ENCODE measurements at regions not wholly inside any gene's neighbourhood (a gene's known extent, or its start where the extent isn't known, plus 50 kb on each side); places are given as distances from the start of the nearest gene placed in this dataset.
A peak's percentile ranks its signal among the peaks of the same experiment; 100 is the strongest.

DNA sequence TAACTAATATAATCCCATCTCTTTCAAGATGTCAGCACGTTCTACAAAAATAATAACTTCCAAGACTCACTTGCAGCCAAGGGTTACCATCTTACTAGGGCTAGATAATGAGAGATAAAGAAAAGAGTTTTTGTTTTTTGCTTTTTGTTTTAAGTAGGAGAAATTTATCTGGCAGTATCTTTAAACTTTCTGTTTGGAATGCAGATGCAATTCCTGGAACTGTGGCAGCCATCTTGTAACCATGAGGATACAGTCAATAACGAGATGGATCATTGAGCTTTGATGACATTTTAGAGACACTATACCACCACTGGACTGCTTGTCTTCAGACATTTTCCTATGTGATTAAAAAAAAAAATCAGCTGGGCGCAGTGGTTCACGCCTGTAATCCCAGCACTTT lies 171.2 kb upstream of the ARID2 start:
- Histone ChIP-seq H2BK120ac (ENCODE audit: insufficient read depth, low read length, poor library complexity) (no peak overlapping the region), H4K12ac (ENCODE audit: low read depth, low read length) (no peak overlapping the region), H2BK5ac (ENCODE audit: low read depth, low read length, poor library complexity) (no peak overlapping the region), H3K27ac (ENCODE audit: low read depth, low read length) (no peak overlapping the region), H2AK5ac (ENCODE audit: low read length) (no peak overlapping the region), H3K79me1 (ENCODE audit: low read length) (no peaks in the 10 kb centered on the region), H2BK12ac (ENCODE audit: low read length) (no peak overlapping the region), H3K4me3 (ENCODE audit: low read depth, low read length) (no peak overlapping the region), H3K23ac (ENCODE audit: low read length) (no peak overlapping the region), H4K91ac (ENCODE audit: low read depth, low read length) (no peak overlapping the region), H3K36me3 (ENCODE audit: control insufficient read depth in 1 of 2, insufficient read depth in 2 of 2, low read length in 2 of 2) (no peaks in the 10 kb centered on the region), H3K14ac (ENCODE audit: low read length) (no peak overlapping the region), H3K9me3 (ENCODE audit: insufficient read depth, low read depth, low read length) (no peaks in the 10 kb centered on the region), H3K27me3 (ENCODE audit: insufficient read depth, low read length) (no peaks in the 10 kb centered on the region), H3K4me2 (ENCODE audit: low read length) (no peak overlapping the region), H3K18ac (ENCODE audit: low read length) (no peak overlapping the region), H3K4me1 (ENCODE audit: control insufficient read depth in 1 of 2, insufficient read depth in 2 of 2, low read length in 2 of 2) (no peaks in the 10 kb centered on the region), H3K4ac (ENCODE audit: low read depth, low read length) (no peak overlapping the region), H4K8ac (ENCODE audit: low read depth, low read length) (no peak overlapping the region), H3K9ac (ENCODE audit: low read length) (no peak overlapping the region), H3K79me2 (ENCODE audit: control insufficient read depth, insufficient read depth, low read length, poor library complexity) (no peaks in the 10 kb centered on the region), H2AFZ (ENCODE audit: insufficient read depth, low read length, poor library complexity) (no peak overlapping the region)
- WGBS (ENCODE audit: extremely low coverage, insufficient coverage, insufficient read length): 100% methylated on average over 1 of the region's 4 CpGs
- no peak for DNase-seq

DNA sequence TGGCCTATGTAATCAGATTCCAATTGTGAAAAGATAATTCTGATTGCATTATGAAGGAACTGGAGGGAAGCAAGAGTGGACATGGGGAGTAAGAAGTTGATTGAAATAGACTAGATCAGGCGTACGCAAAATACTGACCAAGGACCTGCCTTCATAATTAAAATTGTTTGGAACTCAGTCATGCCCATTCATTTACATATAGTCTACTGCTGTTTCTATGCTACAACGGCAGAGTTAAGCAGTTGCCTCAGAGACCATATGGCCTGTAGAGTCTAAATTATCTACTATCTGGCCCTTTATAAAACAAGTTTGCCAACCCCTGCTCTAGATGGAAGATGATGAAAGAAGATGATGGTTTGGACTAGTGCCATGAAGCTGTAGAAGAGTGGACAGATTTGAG lies 170.0 kb upstream of the ARID2 start:
- Histone ChIP-seq H3K23ac (ENCODE audit: low read length) (no peak overlapping the region), H2BK12ac (ENCODE audit: low read length) (no peak overlapping the region), H3K18ac (ENCODE audit: low read length) (no peak overlapping the region), H4K8ac (ENCODE audit: low read depth, low read length) (no peak overlapping the region), H2BK120ac (ENCODE audit: insufficient read depth, low read length, poor library complexity) (no peak overlapping the region), H3K14ac (ENCODE audit: low read length) (no peak overlapping the region), H3K79me1 (ENCODE audit: low read length) (no peaks in the 10 kb centered on the region), H3K9me3 (ENCODE audit: insufficient read depth, low read depth, low read length) (no peaks in the 10 kb centered on the region), H3K4me2 (ENCODE audit: low read length) (no peak overlapping the region), H4K91ac (ENCODE audit: low read depth, low read length) (no peak overlapping the region), H3K27ac (ENCODE audit: low read depth, low read length) (no peak overlapping the region), H3K36me3 (ENCODE audit: control insufficient read depth in 1 of 2, insufficient read depth in 2 of 2, low read length in 2 of 2) (no peaks in the 10 kb centered on the region), H3K4me3 (ENCODE audit: low read depth, low read length) (no peak overlapping the region), H2AK5ac (ENCODE audit: low read length) (no peak overlapping the region), H2BK5ac (ENCODE audit: low read depth, low read length, poor library complexity) (no peak overlapping the region), H4K12ac (ENCODE audit: low read depth, low read length) (no peak overlapping the region), H3K27me3 (ENCODE audit: insufficient read depth, low read length) (no peaks in the 10 kb centered on the region), H3K9ac (ENCODE audit: low read length) (no peak overlapping the region), H3K4ac (ENCODE audit: low read depth, low read length) (no peak overlapping the region), H3K79me2 (ENCODE audit: control insufficient read depth, insufficient read depth, low read length, poor library complexity) (no peaks in the 10 kb centered on the region), H2AFZ (ENCODE audit: insufficient read depth, low read length, poor library complexity) (no peak overlapping the region), H3K4me1 (ENCODE audit: control insufficient read depth in 1 of 2, insufficient read depth in 2 of 2, low read length in 2 of 2) (no peaks in the 10 kb centered on the region)
- WGBS (ENCODE audit: extremely low coverage, insufficient coverage, insufficient read length): no CpG with 5 or more reads among the region's 3 CpGs
- DNase-seq: peak in 1 of 2 donors; percentile 38

DNA sequence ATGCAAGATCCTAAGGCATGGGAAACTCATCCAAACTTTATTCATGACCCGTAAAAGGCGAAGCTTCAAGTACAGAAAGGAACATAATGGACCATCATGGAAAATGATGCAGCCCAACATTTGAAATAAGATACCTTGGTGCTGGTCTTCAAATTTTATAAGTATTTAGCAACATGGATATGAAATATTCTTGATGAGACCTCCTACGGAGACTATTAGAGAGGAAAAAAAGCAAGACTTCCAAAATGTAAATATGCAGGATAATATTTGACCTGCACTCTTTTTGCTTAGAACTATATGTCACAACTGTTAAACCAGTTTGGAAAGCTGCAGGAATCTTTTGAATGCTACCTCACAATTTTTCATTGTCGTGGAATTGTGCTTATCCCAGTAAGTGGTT lies 168.8 kb upstream of the ARID2 start:
- no peak overlapping the region for H4K12ac ChIP-seq (ENCODE audit: low read depth, low read length)
- H3K27me3 ChIP-seq (ENCODE audit: insufficient read depth, low read length): no peaks in the 10 kb centered on the region
- no peak overlapping the region for H3K18ac ChIP-seq (ENCODE audit: low read length)
- no peak overlapping the region for H3K4ac ChIP-seq (ENCODE audit: low read depth, low read length)
- WGBS (ENCODE audit: extremely low coverage, insufficient coverage, insufficient read length): no CpG with 5 or more reads among the region's 4 CpGs
- H3K4me1 ChIP-seq (ENCODE audit: control insufficient read depth in 1 of 2, insufficient read depth in 2 of 2, low read length in 2 of 2): no peaks in the 10 kb centered on the region
- H4K8ac ChIP-seq (ENCODE audit: low read depth, low read length): no peak overlapping the region
- no peak overlapping the region for H3K14ac ChIP-seq (ENCODE audit: low read length)
- H2BK120ac ChIP-seq (ENCODE audit: insufficient read depth, low read length, poor library complexity): no peak overlapping the region
- no peak overlapping the region for H3K9ac ChIP-seq (ENCODE audit: low read length)
- no peaks in the 10 kb centered on the region for H3K79me2 ChIP-seq (ENCODE audit: control insufficient read depth, insufficient read depth, low read length, poor library complexity)
- no peak overlapping the region for H3K27ac ChIP-seq (ENCODE audit: low read depth, low read length)
- H3K9me3 ChIP-seq (ENCODE audit: insufficient read depth, low read depth, low read length): no peaks in the 10 kb centered on the region
- no peak overlapping the region for H2AK5ac ChIP-seq (ENCODE audit: low read length)
- H2AFZ ChIP-seq (ENCODE audit: insufficient read depth, low read length, poor library complexity): no peak overlapping the region
- H3K36me3 ChIP-seq (ENCODE audit: control insufficient read depth in 1 of 2, insufficient read depth in 2 of 2, low read length in 2 of 2): no peaks in the 10 kb centered on the region
- no peak for DNase-seq
- no peak overlapping the region for H2BK12ac ChIP-seq (ENCODE audit: low read length)
- no peak overlapping the region for H3K4me3 ChIP-seq (ENCODE audit: low read depth, low read length)
- H3K23ac ChIP-seq (ENCODE audit: low read length): no peak overlapping the region
- no peak overlapping the region for H2BK5ac ChIP-seq (ENCODE audit: low read depth, low read length, poor library complexity)
- no peak overlapping the region for H3K4me2 ChIP-seq (ENCODE audit: low read length)
- no peak overlapping the region for H4K91ac ChIP-seq (ENCODE audit: low read depth, low read length)
- H3K79me1 ChIP-seq (ENCODE audit: low read length): no peaks in the 10 kb centered on the region

DNA sequence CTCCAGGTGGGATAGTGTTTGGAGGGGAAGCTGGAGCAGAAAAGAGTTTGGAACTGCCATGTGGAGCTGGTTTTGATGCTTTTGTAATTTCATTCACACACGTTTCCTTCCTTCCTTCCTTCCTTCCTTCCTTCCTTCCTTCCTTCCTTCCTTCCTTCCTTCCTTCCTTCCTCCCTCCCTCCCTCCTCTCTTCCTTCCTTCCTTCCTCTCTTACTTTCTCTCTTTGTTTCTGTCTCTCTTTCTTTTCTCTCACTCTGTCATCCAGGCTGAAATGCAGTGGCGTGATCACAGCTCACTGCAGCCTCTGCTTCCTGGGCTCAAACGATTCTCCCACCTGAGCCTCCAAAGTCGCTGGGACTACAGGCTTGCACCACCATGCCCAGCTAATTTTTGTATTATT lies 168.0 kb upstream of the ARID2 start:
- no peaks in the 10 kb centered on the region for H3K4me1 ChIP-seq (ENCODE audit: control insufficient read depth in 1 of 2, insufficient read depth in 2 of 2, low read length in 2 of 2)
- no peak overlapping the region for H2AK5ac ChIP-seq (ENCODE audit: low read length)
- no peak overlapping the region for H2BK5ac ChIP-seq (ENCODE audit: low read depth, low read length, poor library complexity)
- no peak overlapping the region for H4K91ac ChIP-seq (ENCODE audit: low read depth, low read length)
- no peak for DNase-seq
- no peak overlapping the region for H3K4ac ChIP-seq (ENCODE audit: low read depth, low read length)
- no peak overlapping the region for H4K12ac ChIP-seq (ENCODE audit: low read depth, low read length)
- H3K9ac ChIP-seq (ENCODE audit: low read length): no peak overlapping the region
- no peak overlapping the region for H3K4me2 ChIP-seq (ENCODE audit: low read length)
- H3K27ac ChIP-seq (ENCODE audit: low read depth, low read length): no peak overlapping the region
- no peaks in the 10 kb centered on the region for H3K27me3 ChIP-seq (ENCODE audit: insufficient read depth, low read length)
- no CpG with 5 or more reads among the region's 4 CpGs for WGBS (ENCODE audit: extremely low coverage, insufficient coverage, insufficient read length)
- no peak overlapping the region for H3K23ac ChIP-seq (ENCODE audit: low read length)
- H2BK12ac ChIP-seq (ENCODE audit: low read length): no peak overlapping the region
- no peaks in the 10 kb centered on the region for H3K79me2 ChIP-seq (ENCODE audit: control insufficient read depth, insufficient read depth, low read length, poor library complexity)
- H3K79me1 ChIP-seq (ENCODE audit: low read length): no peaks in the 10 kb centered on the region
- no peak overlapping the region for H2AFZ ChIP-seq (ENCODE audit: insufficient read depth, low read length, poor library complexity)
- no peaks in the 10 kb centered on the region for H3K9me3 ChIP-seq (ENCODE audit: insufficient read depth, low read depth, low read length)
- no peak overlapping the region for H3K14ac ChIP-seq (ENCODE audit: low read length)
- no peak overlapping the region for H3K4me3 ChIP-seq (ENCODE audit: low read depth, low read length)
- no peak overlapping the region for H2BK120ac ChIP-seq (ENCODE audit: insufficient read depth, low read length, poor library complexity)
- H4K8ac ChIP-seq (ENCODE audit: low read depth, low read length): no peak overlapping the region
- no peaks in the 10 kb centered on the region for H3K36me3 ChIP-seq (ENCODE audit: control insufficient read depth in 1 of 2, insufficient read depth in 2 of 2, low read length in 2 of 2)
- no peak overlapping the region for H3K18ac ChIP-seq (ENCODE audit: low read length)

DNA sequence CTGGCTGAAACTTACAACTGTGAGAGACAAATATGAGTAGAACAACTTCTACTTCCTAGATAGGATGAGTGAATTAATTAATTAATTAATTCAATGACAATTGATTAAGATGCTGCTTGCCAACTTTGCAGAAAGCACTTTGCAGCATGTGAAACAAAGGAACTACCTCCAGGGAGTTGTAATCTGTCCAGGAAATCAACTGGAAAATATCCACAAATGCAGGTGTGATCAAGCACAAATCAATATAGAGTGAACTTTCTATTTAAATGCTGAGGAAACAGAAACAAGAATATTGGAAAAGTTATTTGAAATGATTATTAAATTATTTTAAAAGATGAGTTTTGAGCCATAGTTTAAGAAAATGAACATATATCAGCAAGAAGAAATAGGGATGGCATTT lies 163.9 kb upstream of the ARID2 start:
- Histone ChIP-seq H3K4me2 (ENCODE audit: low read length) (no peak overlapping the region), H2BK120ac (ENCODE audit: insufficient read depth, low read length, poor library complexity) (no peak overlapping the region), H3K14ac (ENCODE audit: low read length) (no peak overlapping the region), H3K18ac (ENCODE audit: low read length) (no peak overlapping the region), H2AK5ac (ENCODE audit: low read length) (no peak overlapping the region), H3K79me2 (ENCODE audit: control insufficient read depth, insufficient read depth, low read length, poor library complexity) (no peaks in the 10 kb centered on the region), H3K4me3 (ENCODE audit: low read depth, low read length) (no peak overlapping the region), H3K36me3 (ENCODE audit: control insufficient read depth in 1 of 2, insufficient read depth in 2 of 2, low read length in 2 of 2) (no peaks in the 10 kb centered on the region), H4K91ac (ENCODE audit: low read depth, low read length) (no peak overlapping the region), H3K23ac (ENCODE audit: low read length) (no peak overlapping the region), H3K4me1 (ENCODE audit: control insufficient read depth in 1 of 2, insufficient read depth in 2 of 2, low read length in 2 of 2) (no peaks in the 10 kb centered on the region), H4K12ac (ENCODE audit: low read depth, low read length) (no peak overlapping the region), H4K8ac (ENCODE audit: low read depth, low read length) (no peak overlapping the region), H3K27me3 (ENCODE audit: insufficient read depth, low read length) (no peaks in the 10 kb centered on the region), H3K9me3 (ENCODE audit: insufficient read depth, low read depth, low read length) (no peaks in the 10 kb centered on the region), H3K27ac (ENCODE audit: low read depth, low read length) (no peak overlapping the region), H2AFZ (ENCODE audit: insufficient read depth, low read length, poor library complexity) (no peak overlapping the region), H2BK5ac (ENCODE audit: low read depth, low read length, poor library complexity) (no peak overlapping the region), H2BK12ac (ENCODE audit: low read length) (no peak overlapping the region), H3K79me1 (ENCODE audit: low read length) (no peaks in the 10 kb centered on the region), H3K4ac (ENCODE audit: low read depth, low read length) (no peak overlapping the region), H3K9ac (ENCODE audit: low read length) (no peak overlapping the region)
- DNase-seq: no peak
